Endothelial cell of umbilical vein (primary cell): ENCODE measurements at regions not wholly inside any gene's neighbourhood (a gene's known extent, or its start where the extent isn't known, plus 50 kb on each side); places are given as distances from the start of the nearest gene placed in this dataset.

Experiments used
- EZH2 ChIP-seq: IDR thresholded peaks from 2 replicates; pipeline ENCODE4 v1.6.1; 2012; ENCODE audit warnings: borderline replicate concordance, low read depth, mild to moderate bottlenecking, moderate library complexity, low read length, inconsistent platforms; ENCODE audit not compliant: severe bottlenecking
- FOS ChIP-seq: IDR thresholded peaks from 2 replicates; pipeline ENCODE4 v1.6.1; 2011; ENCODE audit warnings: mild to moderate bottlenecking, low read length, moderate library complexity, borderline replicate concordance; ENCODE audit not compliant: insufficient read depth
- GATA2 ChIP-seq: IDR thresholded peaks from 2 replicates; pipeline ENCODE4 v1.7.0; 2011; ENCODE audit warnings: low read depth, mild to moderate bottlenecking, moderate library complexity, mixed read lengths, low read length; ENCODE audit not compliant: insufficient read length, insufficient read depth
- JUN ChIP-seq: IDR thresholded peaks from 2 replicates; pipeline ENCODE4 v1.6.1; 2011; ENCODE audit warnings: borderline replicate concordance, low read depth; ENCODE audit not compliant: insufficient read length, insufficient read depth
- MYC ChIP-seq: IDR thresholded peaks from one replicate; pipeline ENCODE4 v1.6.1; 2011; ENCODE audit warnings: mild to moderate bottlenecking, low read depth, low read length
- POLR2A ChIP-seq: IDR thresholded peaks from 2 replicates; pipeline ENCODE4 v1.6.1; 2012; ENCODE audit warnings: low read depth, mild to moderate bottlenecking, control low read depth, low read length
- POLR2AphosphoS5 ChIP-seq: IDR thresholded peaks from 2 replicates; pipeline ENCODE4 v1.6.1; 2012; ENCODE audit warnings: low read depth, mild to moderate bottlenecking, control low read depth, low read length, moderate library complexity; ENCODE audit not compliant: insufficient read depth
- TF ChIP-seq, protein P1 (sequence below), 2 donors: IDR thresholded peaks; 1 replicate in 1 of 2; 2 replicates in 1 of 2; pipeline ENCODE4 v1.5.1; 2011; ENCODE audit warnings: low read length in 2 of 2, mild to moderate bottlenecking in 2 of 2, moderate library complexity in 2 of 2, control low read depth in 1 of 2, inconsistent platforms in 1 of 2, low read depth in 1 of 2; ENCODE audit not compliant: insufficient read depth in 1 of 2; ENCODE audit errors: extremely low read depth in 1 of 2
- TF ChIP-seq, protein P2 (sequence below): IDR thresholded peaks from 2 replicates; pipeline ENCODE4 v1.6.1; 2011; ENCODE audit not compliant: insufficient read depth, insufficient read length

DNA sequence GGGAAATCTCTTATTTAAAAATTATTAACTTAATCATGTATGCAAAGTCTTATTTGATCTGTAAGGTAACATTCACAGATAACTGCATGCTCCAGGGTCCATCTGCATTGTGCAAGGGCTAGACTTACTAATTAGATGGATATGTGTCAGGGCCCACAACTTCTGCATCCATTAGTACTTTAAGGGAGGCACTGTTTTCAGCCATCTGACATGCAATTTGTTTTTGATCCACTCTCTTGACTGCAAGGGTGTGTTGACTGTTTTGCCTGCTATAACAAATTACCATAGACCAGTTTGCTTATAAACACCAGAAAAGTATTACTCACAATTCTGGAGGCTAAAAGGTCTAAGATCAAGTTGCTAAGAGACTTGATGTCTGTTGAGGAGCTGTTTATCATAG, 542.1 kb upstream of the HS3ST1 start:
- TF ChIP-seq POLR2AphosphoS5: no peak
- TF ChIP-seq, protein P1, sequence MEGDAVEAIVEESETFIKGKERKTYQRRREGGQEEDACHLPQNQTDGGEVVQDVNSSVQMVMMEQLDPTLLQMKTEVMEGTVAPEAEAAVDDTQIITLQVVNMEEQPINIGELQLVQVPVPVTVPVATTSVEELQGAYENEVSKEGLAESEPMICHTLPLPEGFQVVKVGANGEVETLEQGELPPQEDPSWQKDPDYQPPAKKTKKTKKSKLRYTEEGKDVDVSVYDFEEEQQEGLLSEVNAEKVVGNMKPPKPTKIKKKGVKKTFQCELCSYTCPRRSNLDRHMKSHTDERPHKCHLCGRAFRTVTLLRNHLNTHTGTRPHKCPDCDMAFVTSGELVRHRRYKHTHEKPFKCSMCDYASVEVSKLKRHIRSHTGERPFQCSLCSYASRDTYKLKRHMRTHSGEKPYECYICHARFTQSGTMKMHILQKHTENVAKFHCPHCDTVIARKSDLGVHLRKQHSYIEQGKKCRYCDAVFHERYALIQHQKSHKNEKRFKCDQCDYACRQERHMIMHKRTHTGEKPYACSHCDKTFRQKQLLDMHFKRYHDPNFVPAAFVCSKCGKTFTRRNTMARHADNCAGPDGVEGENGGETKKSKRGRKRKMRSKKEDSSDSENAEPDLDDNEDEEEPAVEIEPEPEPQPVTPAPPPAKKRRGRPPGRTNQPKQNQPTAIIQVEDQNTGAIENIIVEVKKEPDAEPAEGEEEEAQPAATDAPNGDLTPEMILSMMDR (IDR thresholded peaks at IDR 0.05; ENCODE audit: extremely low read depth in 1 of 2, insufficient read depth in 1 of 2, low read depth in 1 of 2, low read length in 2 of 2): no peak
- TF ChIP-seq POLR2A: no peak
- no peak for TF ChIP-seq EZH2
- TF ChIP-seq, protein P2, sequence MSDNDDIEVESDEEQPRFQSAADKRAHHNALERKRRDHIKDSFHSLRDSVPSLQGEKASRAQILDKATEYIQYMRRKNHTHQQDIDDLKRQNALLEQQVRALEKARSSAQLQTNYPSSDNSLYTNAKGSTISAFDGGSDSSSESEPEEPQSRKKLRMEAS: no peak
- TF ChIP-seq GATA2: no peak
- TF ChIP-seq MYC: no peak
- TF ChIP-seq FOS: no peak
- TF ChIP-seq JUN: no peak
